Ascending aorta (tissue), 2 donors: ENCODE measurements at regions not wholly inside any gene's neighbourhood (a gene's known extent, or its start where the extent isn't known, plus 50 kb on each side); places are given as distances from the start of the nearest gene placed in this dataset.

Source experiments
- DNase-seq, 2 donors: peaks; one replicate each; pipeline ENCODE4 v3.0.0-alpha.2; 2019; ENCODE audit warnings: low spot score in 2 of 2
- H3K27ac ChIP-seq, 2 donors: fragments of 200-600 bp; sonication (generic); one replicate each; pipeline ENCODE4 v1.5.1; 2016 to 2017; ENCODE audit warnings: mild to moderate bottlenecking in 1 of 2
- H3K27me3 ChIP-seq: fragments of 200-600 bp; sonication (generic); one replicate; pipeline ENCODE4 v1.5.1; 2017
- H3K36me3 ChIP-seq, 2 donors: fragments of 200-600 bp; sonication (generic); one replicate each; pipeline ENCODE4 v1.5.1; 2016
- H3K4me1 ChIP-seq, 2 donors: fragments of 200-600 bp; sonication (generic); one replicate each; pipeline ENCODE4 v1.5.1; 2016 to 2017; ENCODE audit warnings: mild to moderate bottlenecking in 1 of 2
- H3K4me3 ChIP-seq, 2 donors: fragments of 200-600 bp; sonication (generic); one replicate each; pipeline ENCODE4 v1.5.1; 2016 to 2017; ENCODE audit warnings: mild to moderate bottlenecking in 1 of 2
- H3K9me3 ChIP-seq, 2 donors: fragments of 200-600 bp; sonication (generic); one replicate each; pipeline ENCODE4 v1.5.1; 2016
- CTCF ChIP-seq, 3 experiments: fragments of 200-600 bp in 2 of 3; fragments of 450-650 bp in 1 of 3; sonication (generic) in 2 of 3; IDR thresholded peaks; one replicate each; pipeline ENCODE4 v1.5.1; 2016 to 2019; ENCODE audit warnings: antibody characterized with exemption in 3 of 3, mild to moderate bottlenecking in 1 of 3, moderate library complexity in 1 of 3
- intact Hi-C: fragments of 100-400 bp; cut with DNase I; formaldehyde crosslinking; loops from one replicate; pipeline ENCODE4 v1.15.1; 2023

GRCh38 chr10:44851413-44851812, 59.7 kb upstream of the TMEM72 start:
- no peaks in the 10 kb centered on the region for H3K36me3 ChIP-seq
- no peaks in the 10 kb centered on the region for H3K27me3 ChIP-seq
- no peak for DNase-seq
- peaks cover 0 to 3% of the 10 kb centered on the region in 2 donors for H3K9me3 ChIP-seq
- intact Hi-C loops: no loop called here
- H3K4me3 ChIP-seq: no peak overlapping the region
- TF ChIP-seq CTCF (IDR thresholded peaks at IDR 0.05): no peak
- no peaks in the 10 kb centered on the region for H3K4me1 ChIP-seq
- H3K27ac ChIP-seq: no peak overlapping the region

GRCh38 chr10:44851881-44852280, 59.3 kb upstream of the TMEM72 start:
- DNase-seq: no peak
- H3K27me3 ChIP-seq: no peaks in the 10 kb centered on the region
- H3K4me1 ChIP-seq: no peaks in the 10 kb centered on the region
- intact Hi-C loops: no loop called here
- H3K9me3 ChIP-seq: peaks cover 0 to 3% of the 10 kb centered on the region in 2 donors
- H3K36me3 ChIP-seq: no peaks in the 10 kb centered on the region
- H3K27ac ChIP-seq: no peak overlapping the region
- H3K4me3 ChIP-seq: no peak overlapping the region
- no peak for TF ChIP-seq CTCF (IDR thresholded peaks at IDR 0.05)

GRCh38 chr10:44853148-44853734, 57.9 kb upstream of the TMEM72 start:
- Histone ChIP-seq H3K36me3 (no peaks in the 10 kb centered on the region), H3K9me3 (peaks cover 0 to 3% of the 10 kb centered on the region in 2 donors), H3K4me1 (no peaks in the 10 kb centered on the region), H3K27me3 (no peaks in the 10 kb centered on the region), H3K4me3 (no peak overlapping the region), H3K27ac (no peak overlapping the region)
- peak in 1 of 3 experiments; percentile 7 for TF ChIP-seq CTCF (IDR thresholded peaks at IDR 0.05)
- DNase-seq: no peak
- intact Hi-C loops: no loop called here

- intact Hi-C loops: no loop called here
- Histone ChIP-seq H3K36me3 (no peaks in the 10 kb centered on the region), H3K9me3 (peaks cover 0 to 2% of the 10 kb centered on the region in 2 donors), H3K4me1 (no peaks in the 10 kb centered on the region), H3K4me3 (no peak overlapping the region), H3K27me3 (no peaks in the 10 kb centered on the region), H3K27ac (no peak overlapping the region)
- DNase-seq: no peak
- TF ChIP-seq CTCF (IDR thresholded peaks at IDR 0.05): no peak
These were observed 57.3 kb upstream of the TMEM72 start for GRCh38 chr10:44853796-44854195.

GRCh38 chr10:44854693-44855350, 56.3 kb upstream of the TMEM72 start:
- no peak for TF ChIP-seq CTCF (IDR thresholded peaks at IDR 0.05)
- H3K27me3 ChIP-seq: no peaks in the 10 kb centered on the region
- no peak overlapping the region for H3K27ac ChIP-seq
- intact Hi-C loops: no loop called here
- H3K4me1 ChIP-seq: no peaks in the 10 kb centered on the region
- no peak for DNase-seq
- no peak overlapping the region for H3K4me3 ChIP-seq
- H3K36me3 ChIP-seq: no peaks in the 10 kb centered on the region
- no peaks in the 10 kb centered on the region for H3K9me3 ChIP-seq
